ENCODE measurements at regions not wholly inside any gene's neighbourhood (a gene's known extent, or its start where the extent isn't known, plus 50 kb on each side); places are given as distances from the start of the nearest gene placed in this dataset.
A peak's percentile ranks its signal among the peaks of the same experiment; 100 is the strongest.
"Not testable (repeated sequence)": the region's sequence is repeated elsewhere in the genome, so short reads cannot be mapped to it uniquely, and the experiment has no call there.

- TF ChIP-seq CTCF (IDR thresholded peaks at IDR 0.05; ENCODE audit: low read depth, low read length) = no peak
- H3K4me3 ChIP-seq (ENCODE audit: low read depth, low read length) = no peak overlapping the region
Observed at GRCh38 chr3:8317661-8318649, 183.7 kb upstream of the LMCD1 start.

GRCh38 chr3:8319935-8320634 lies 181.5 kb upstream of the LMCD1 start:
- H3K4me3 ChIP-seq (ENCODE audit: low read depth, low read length) = no peak overlapping the region
- TF ChIP-seq CTCF (IDR thresholded peaks at IDR 0.05; ENCODE audit: low read depth, low read length) = no peak

- no peak overlapping the region for H3K4me3 ChIP-seq (ENCODE audit: low read depth, low read length)
- no peak for TF ChIP-seq CTCF (IDR thresholded peaks at IDR 0.05; ENCODE audit: low read depth, low read length)
Observed at GRCh38 chr3:8320711-8321458, 180.7 kb upstream of the LMCD1 start.

- TF ChIP-seq CTCF (IDR thresholded peaks at IDR 0.05; ENCODE audit: low read depth, low read length) = peak; percentile 62
- H3K4me3 ChIP-seq (ENCODE audit: low read depth, low read length) = no peak overlapping the region
Observed at GRCh38 chr3:8324747-8325146, 176.9 kb upstream of the LMCD1 start.

GRCh38 chr3:8325306-8325705 lies 176.3 kb upstream of the LMCD1 start:
- H3K4me3 ChIP-seq (ENCODE audit: low read depth, low read length) = no peak overlapping the region
- no peak for TF ChIP-seq CTCF (IDR thresholded peaks at IDR 0.05; ENCODE audit: low read depth, low read length)

GRCh38 chr3:8325833-8326232 lies 175.8 kb upstream of the LMCD1 start:
- H3K4me3 ChIP-seq (ENCODE audit: low read depth, low read length) = not testable (repeated sequence)

GRCh38 chr3:8327739-8328138 lies 173.9 kb upstream of the LMCD1 start:
- H3K4me3 ChIP-seq (ENCODE audit: low read depth, low read length) = no peak overlapping the region

More at GRCh38 chr3:8327739-8328138, 173.9 kb upstream of the LMCD1 start:
- TF ChIP-seq CTCF (IDR thresholded peaks at IDR 0.05; ENCODE audit: low read depth, low read length) = no peak
